CD8-positive, alpha-beta memory T cell (primary cell): ENCODE measurements at regions not wholly inside any gene's neighbourhood (a gene's known extent, or its start where the extent isn't known, plus 50 kb on each side); places are given as distances from the start of the nearest gene placed in this dataset.

Source experiments
- CTCF ChIA-PET: fragments of 350-600 bp; sonication (Branson Sonifier 250); formaldehyde crosslinking; loops from one replicate; lab custom pipeline; 2021; ENCODE audit warnings: antibody characterized with exemption; lab: Charles Lee
- POLR2A ChIA-PET: fragments of 350-600 bp; sonication (Branson Sonifier 250); formaldehyde crosslinking; loops from one replicate; lab custom pipeline; 2021; ENCODE audit warnings: antibody characterized with exemption; lab: Charles Lee
- DNase-seq, 5 donors: peaks; one replicate each; pipeline versions ENCODE4 v3.0.0 to v3.0.0-alpha.2; 2020 to 2022; ENCODE audit warnings: mixed read lengths in 1 of 5
- H3K27ac ChIP-seq: one replicate; pipeline ENCODE4 v1.7.0; 2013; ENCODE audit warnings: low read depth, mild to moderate bottlenecking, low read length, moderate library complexity
- H3K27me3 ChIP-seq: 2 replicates; pipeline ENCODE4 v1.7.0; 2013; ENCODE audit warnings: low read length, mild to moderate bottlenecking; ENCODE audit not compliant: insufficient read depth, poor library complexity, severe bottlenecking
- H3K36me3 ChIP-seq: 2 replicates; pipeline ENCODE4 v1.7.0; 2013; ENCODE audit warnings: mild to moderate bottlenecking, low read length, moderate library complexity; ENCODE audit not compliant: insufficient read depth
- H3K4me1 ChIP-seq: 2 replicates; pipeline ENCODE4 v1.7.0; 2013; ENCODE audit warnings: mild to moderate bottlenecking, low read length, moderate library complexity; ENCODE audit not compliant: insufficient read depth
- H3K4me3 ChIP-seq: 2 replicates; pipeline ENCODE4 v1.7.0; 2013; ENCODE audit warnings: mild to moderate bottlenecking, low read length
- H3K9me3 ChIP-seq: 2 replicates; pipeline ENCODE4 v1.7.0; 2013; ENCODE audit warnings: mild to moderate bottlenecking, low read length
- H3K27ac Mint-ChIP-seq, 8 donors: one replicate each; pipeline ENCODE4 v1.8.0; 2020 to 2021; ENCODE audit warnings: mixed read lengths in 8 of 8, mild to moderate bottlenecking in 6 of 8, inconsistent platforms in 3 of 8, moderate library complexity in 3 of 8
- H3K27me3 Mint-ChIP-seq, 2 donors: one replicate each; pipeline ENCODE4 v1.8.0; 2020 to 2021; ENCODE audit warnings: mixed read lengths in 2 of 2, mild to moderate bottlenecking in 1 of 2, moderate library complexity in 1 of 2
- H3K36me3 Mint-ChIP-seq, 3 donors: one replicate each; pipeline ENCODE4 v1.8.0; 2020 to 2021; ENCODE audit warnings: mixed read lengths in 3 of 3, inconsistent platforms in 1 of 3, mild to moderate bottlenecking in 1 of 3
- H3K4me1 Mint-ChIP-seq, 3 donors: one replicate each; pipeline ENCODE4 v1.8.0; 2020 to 2021; ENCODE audit warnings: mixed read lengths in 3 of 3, inconsistent platforms in 1 of 3, mild to moderate bottlenecking in 1 of 3
- H3K4me3 Mint-ChIP-seq, 7 donors: one replicate each; pipeline ENCODE4 v1.8.0; 2020 to 2021; ENCODE audit warnings: mixed read lengths in 7 of 7, mild to moderate bottlenecking in 6 of 7, moderate library complexity in 4 of 7, inconsistent platforms in 2 of 7
- H3K9me3 Mint-ChIP-seq, 5 donors: one replicate each; pipeline ENCODE4 v1.8.0; 2020 to 2022; ENCODE audit warnings: mixed read lengths in 5 of 5, mild to moderate bottlenecking in 3 of 5, moderate library complexity in 2 of 5, inconsistent platforms in 1 of 5

GRCh38 chr2:224276251-224276650, 125.7 kb downstream of the FAM124B start:
- no peaks in the 10 kb centered on the region for H3K27me3 ChIP-seq
- H3K4me1 Mint-ChIP-seq = no peaks in the 10 kb centered on the region
- H3K4me3 Mint-ChIP-seq = no peak overlapping the region
- H3K36me3 ChIP-seq = no peaks in the 10 kb centered on the region
- no peaks in the 10 kb centered on the region for H3K36me3 Mint-ChIP-seq
- POLR2A ChIA-PET = no interaction called here
- H3K9me3 Mint-ChIP-seq = no peaks in the 10 kb centered on the region
- no peak overlapping the region for H3K27ac Mint-ChIP-seq
- no peak for DNase-seq
- CTCF ChIA-PET = no interaction called here
- peaks cover 5 to 16% of the 10 kb centered on the region in 2 donors for H3K27me3 Mint-ChIP-seq
- no peak overlapping the region for H3K4me3 ChIP-seq
- no peak overlapping the region for H3K27ac ChIP-seq
- H3K4me1 ChIP-seq = no peaks in the 10 kb centered on the region
- no peaks in the 10 kb centered on the region for H3K9me3 ChIP-seq

GRCh38 chr2:224272237-224272910, 129.5 kb downstream of the FAM124B start:
- no peaks in the 10 kb centered on the region for H3K4me1 ChIP-seq
- no peaks in the 10 kb centered on the region for H3K36me3 ChIP-seq
- no peaks in the 10 kb centered on the region for H3K4me1 Mint-ChIP-seq
- DNase-seq = no peak
- no peaks in the 10 kb centered on the region for H3K9me3 Mint-ChIP-seq
- H3K36me3 Mint-ChIP-seq = no peaks in the 10 kb centered on the region
- H3K27me3 Mint-ChIP-seq = peaks cover 7 to 18% of the 10 kb centered on the region in 2 donors
- H3K27ac Mint-ChIP-seq = no peak overlapping the region
- no peak overlapping the region for H3K27ac ChIP-seq
- no peaks in the 10 kb centered on the region for H3K27me3 ChIP-seq
- H3K9me3 ChIP-seq = no peaks in the 10 kb centered on the region
- ChIA-PET CTCF (interaction anchor here (0.8 to 1.4 kb wide), 2 partner anchors 11 to 278 kb away, joined by 3 read pairs; no protein-coding TSS in a partner anchor), POLR2A (no interaction called here)
- no peak overlapping the region for H3K4me3 Mint-ChIP-seq
- H3K4me3 ChIP-seq = no peak overlapping the region

- H3K27me3 Mint-ChIP-seq = peaks cover 7 to 18% of the 10 kb centered on the region in 2 donors
- H3K4me3 Mint-ChIP-seq = no peak overlapping the region
- Histone ChIP-seq H3K4me1 (no peaks in the 10 kb centered on the region), H3K27ac (no peak overlapping the region), H3K9me3 (no peaks in the 10 kb centered on the region), H3K36me3 (no peaks in the 10 kb centered on the region), H3K27me3 (no peaks in the 10 kb centered on the region), H3K4me3 (no peak overlapping the region)
- ChIA-PET CTCF (interaction anchor here (0.8 to 1.4 kb wide), 2 partner anchors 11 to 278 kb away, joined by 3 read pairs; no protein-coding TSS in a partner anchor), POLR2A (no interaction called here)
- no peaks in the 10 kb centered on the region for H3K4me1 Mint-ChIP-seq
- no peaks in the 10 kb centered on the region for H3K36me3 Mint-ChIP-seq
- H3K27ac Mint-ChIP-seq = no peak overlapping the region
- no peaks in the 10 kb centered on the region for H3K9me3 Mint-ChIP-seq
- DNase-seq = no peak
Measured at GRCh38 chr2:224271617-224272236, 130.2 kb downstream of the FAM124B start.

- Mint-ChIP-seq H3K27me3 (peaks cover 9 to 26% of the 10 kb centered on the region in 2 donors), H3K4me3 (no peak overlapping the region), H3K27ac (no peak overlapping the region), H3K36me3 (no peaks in the 10 kb centered on the region), H3K4me1 (no peaks in the 10 kb centered on the region), H3K9me3 (no peaks in the 10 kb centered on the region)
- Histone ChIP-seq H3K9me3 (no peaks in the 10 kb centered on the region), H3K4me1 (no peaks in the 10 kb centered on the region), H3K36me3 (no peaks in the 10 kb centered on the region), H3K4me3 (no peak overlapping the region), H3K27me3 (no peaks in the 10 kb centered on the region), H3K27ac (no peak overlapping the region)
- ChIA-PET POLR2A (no interaction called here), CTCF (no interaction called here)
- no peak for DNase-seq
Measured at GRCh38 chr2:224268441-224268840, 133.5 kb downstream of the FAM124B start.

GRCh38 chr2:224264259-224264658, 137.6 kb downstream of the FAM124B start:
- peaks cover 5% of the 10 kb centered on the region for H3K27me3 ChIP-seq
- no peaks in the 10 kb centered on the region for H3K36me3 ChIP-seq
- DNase-seq = no peak
- Mint-ChIP-seq H3K36me3 (no peaks in the 10 kb centered on the region), H3K4me3 (no peak overlapping the region), H3K9me3 (no peaks in the 10 kb centered on the region), H3K27ac (no peak overlapping the region), H3K27me3 (peaks cover 20 to 42% of the 10 kb centered on the region in 2 donors), H3K4me1 (no peaks in the 10 kb centered on the region)
- no peaks in the 10 kb centered on the region for H3K4me1 ChIP-seq
- no peaks in the 10 kb centered on the region for H3K9me3 ChIP-seq
- H3K4me3 ChIP-seq = no peak overlapping the region
- ChIA-PET CTCF (no interaction called here), POLR2A (no interaction called here)
- no peak overlapping the region for H3K27ac ChIP-seq

GRCh38 chr2:224263571-224264043, 138.3 kb downstream of the FAM124B start:
- H3K36me3 Mint-ChIP-seq = no peaks in the 10 kb centered on the region
- H3K27me3 Mint-ChIP-seq = peaks cover 23 to 46% of the 10 kb centered on the region in 2 donors
- H3K4me3 Mint-ChIP-seq = no peak overlapping the region
- CTCF ChIA-PET = no interaction called here
- no peak overlapping the region for H3K4me3 ChIP-seq
- no peaks in the 10 kb centered on the region for H3K36me3 ChIP-seq
- POLR2A ChIA-PET = no interaction called here
- peaks cover 5% of the 10 kb centered on the region for H3K27me3 ChIP-seq
- no peaks in the 10 kb centered on the region for H3K4me1 ChIP-seq
- DNase-seq = no peak
- H3K9me3 Mint-ChIP-seq = no peaks in the 10 kb centered on the region
- H3K4me1 Mint-ChIP-seq = no peaks in the 10 kb centered on the region
- H3K9me3 ChIP-seq = no peaks in the 10 kb centered on the region
- no peak overlapping the region for H3K27ac Mint-ChIP-seq
- H3K27ac ChIP-seq = no peak overlapping the region

GRCh38 chr2:224261326-224261725, 140.6 kb downstream of the FAM124B start:
- peaks cover 5% of the 10 kb centered on the region for H3K27me3 ChIP-seq
- CTCF ChIA-PET = no interaction called here

GRCh38 chr2:224260372-224261020, 141.4 kb downstream of the FAM124B start:
- POLR2A ChIA-PET = no interaction called here
- H3K9me3 ChIP-seq = no peaks in the 10 kb centered on the region
- H3K9me3 Mint-ChIP-seq = no peaks in the 10 kb centered on the region

More at GRCh38 chr2:224261326-224261725, 140.6 kb downstream of the FAM124B start:
- Mint-ChIP-seq H3K27ac (no peak overlapping the region), H3K4me3 (no peak overlapping the region), H3K36me3 (no peaks in the 10 kb centered on the region), H3K27me3 (peaks cover 16 to 44% of the 10 kb centered on the region in 2 donors), H3K9me3 (no peaks in the 10 kb centered on the region), H3K4me1 (no peaks in the 10 kb centered on the region)
- H3K9me3 ChIP-seq = no peaks in the 10 kb centered on the region
- DNase-seq = no peak
- POLR2A ChIA-PET = no interaction called here
- H3K4me1 ChIP-seq = no peaks in the 10 kb centered on the region
- H3K36me3 ChIP-seq = no peaks in the 10 kb centered on the region
- no peak overlapping the region for H3K4me3 ChIP-seq
- H3K27ac ChIP-seq = no peak overlapping the region

More at GRCh38 chr2:224260372-224261020, 141.4 kb downstream of the FAM124B start:
- CTCF ChIA-PET = no interaction called here
- Mint-ChIP-seq H3K4me3 (no peak overlapping the region), H3K36me3 (no peaks in the 10 kb centered on the region), H3K4me1 (no peaks in the 10 kb centered on the region), H3K27me3 (peaks cover 16 to 42% of the 10 kb centered on the region in 2 donors), H3K27ac (no peak overlapping the region)
- no peaks in the 10 kb centered on the region for H3K4me1 ChIP-seq
- peaks cover 5% of the 10 kb centered on the region for H3K27me3 ChIP-seq
- H3K4me3 ChIP-seq = no peak overlapping the region
- H3K27ac ChIP-seq = no peak overlapping the region
- no peaks in the 10 kb centered on the region for H3K36me3 ChIP-seq
- DNase-seq = no peak
